ENCODE measurements at regions not wholly inside any gene's neighbourhood (a gene's known extent, or its start where the extent isn't known, plus 50 kb on each side); places are given as distances from the start of the nearest gene placed in this dataset.

DNA sequence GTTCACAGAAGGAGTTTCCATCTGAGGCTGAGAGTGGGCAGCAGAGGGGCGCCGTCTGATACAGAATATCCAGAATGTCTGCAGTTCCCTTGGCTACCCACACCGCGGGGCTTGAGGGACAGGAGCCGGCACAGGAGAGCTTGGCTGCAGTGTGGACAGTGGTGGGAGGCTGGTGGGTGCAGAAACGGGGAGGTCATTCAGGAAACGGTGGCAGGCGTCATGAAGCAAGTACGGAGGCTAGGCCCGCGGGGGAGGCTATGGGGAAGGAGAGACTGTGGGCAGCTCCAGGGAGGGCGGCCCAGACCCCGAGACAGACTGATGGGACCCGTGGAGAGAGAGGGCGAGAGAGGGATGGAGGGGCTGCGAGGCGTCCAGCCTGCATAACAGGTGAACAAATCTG, 55.2 kb upstream of the UQCRFS1 start:
- TF ChIP-seq CTCF (IDR thresholded peaks at IDR 0.05), result no peak
- no peak for TF ChIP-seq POLR2A (IDR thresholded peaks at IDR 0.05)
